IPS-15b (cell line): ENCODE measurements at regions not wholly inside any gene's neighbourhood (a gene's known extent, or its start where the extent isn't known, plus 50 kb on each side); places are given as distances from the start of the nearest gene placed in this dataset.
"Not testable (repeated sequence)": the region's sequence is repeated elsewhere in the genome, so short reads cannot be mapped to it uniquely, and the experiment has no call there.

Experiments used
- H3K27me3 ChIP-seq: one replicate; pipeline ENCODE4 v1.6.1; 2013; ENCODE audit warnings: low read length; ENCODE audit not compliant: control insufficient read depth, insufficient read depth
- H3K36me3 ChIP-seq: one replicate; pipeline ENCODE4 v1.6.1; 2013; ENCODE audit warnings: low read length; ENCODE audit not compliant: control insufficient read depth, insufficient read depth
- H3K4me1 ChIP-seq: one replicate; pipeline ENCODE4 v1.6.1; 2013; ENCODE audit warnings: mild to moderate bottlenecking, low read length; ENCODE audit not compliant: control insufficient read depth, insufficient read depth
- H3K4me3 ChIP-seq: one replicate; pipeline ENCODE4 v1.5.1; 2013; ENCODE audit warnings: low read depth, low read length
- H3K9ac ChIP-seq: one replicate; pipeline ENCODE4 v1.6.1; 2013; ENCODE audit warnings: low read depth, mild to moderate bottlenecking, low read length
- H3K9me3 ChIP-seq: one replicate; pipeline ENCODE4 v1.6.1; 2013; ENCODE audit warnings: mild to moderate bottlenecking, low read length; ENCODE audit not compliant: control insufficient read depth, insufficient read depth

DNA sequence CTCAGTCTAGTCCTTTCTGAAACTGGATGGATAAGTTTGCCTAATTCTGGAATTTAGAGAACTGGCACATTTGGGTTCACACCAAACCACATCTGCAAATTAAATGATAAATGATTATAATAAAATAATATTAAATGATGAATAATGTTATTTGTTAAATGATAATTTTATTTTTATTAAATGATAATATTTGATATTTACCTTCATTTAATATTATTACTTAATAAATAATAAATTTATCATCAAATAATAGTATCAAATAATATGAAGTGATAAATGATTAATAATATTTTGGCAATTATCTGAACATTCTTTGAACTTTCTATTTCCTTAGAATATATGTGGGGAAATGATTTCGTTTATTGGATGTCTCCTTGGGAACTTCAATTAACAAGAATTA lies 1604.2 kb downstream of the STIM2 start:
- Histone ChIP-seq H3K4me1 (peaks cover 8% of the 10 kb centered on the region), H3K4me3 (no peak overlapping the region), H3K9me3 (no peaks in the 10 kb centered on the region), H3K36me3 (no peaks in the 10 kb centered on the region), H3K27me3 (no peaks in the 10 kb centered on the region), H3K9ac (no peak overlapping the region)

DNA sequence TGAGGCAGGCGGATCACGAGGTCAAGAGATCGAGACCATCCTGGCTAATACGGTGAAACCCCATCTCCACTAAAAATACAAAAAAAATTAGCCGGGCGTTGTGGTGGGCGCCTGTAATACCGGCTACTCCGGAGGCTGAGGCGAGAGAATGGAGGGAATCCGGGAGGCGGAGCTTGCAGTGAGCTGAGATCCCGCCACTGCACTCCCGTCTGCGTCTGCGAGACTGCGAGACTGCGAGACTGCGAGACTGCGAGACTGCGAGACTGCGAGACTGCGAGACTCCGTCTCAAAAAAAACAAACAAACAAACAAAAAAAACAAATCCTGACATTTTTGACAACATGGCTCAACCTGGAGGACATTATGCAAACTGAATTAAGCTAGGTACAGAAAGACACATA lies 1606.2 kb downstream of the STIM2 start:
- H3K9ac ChIP-seq, H3K36me3 ChIP-seq, H3K9me3 ChIP-seq, H3K4me1 ChIP-seq, H3K4me3 ChIP-seq, H3K27me3 ChIP-seq: not testable (repeated sequence)

DNA sequence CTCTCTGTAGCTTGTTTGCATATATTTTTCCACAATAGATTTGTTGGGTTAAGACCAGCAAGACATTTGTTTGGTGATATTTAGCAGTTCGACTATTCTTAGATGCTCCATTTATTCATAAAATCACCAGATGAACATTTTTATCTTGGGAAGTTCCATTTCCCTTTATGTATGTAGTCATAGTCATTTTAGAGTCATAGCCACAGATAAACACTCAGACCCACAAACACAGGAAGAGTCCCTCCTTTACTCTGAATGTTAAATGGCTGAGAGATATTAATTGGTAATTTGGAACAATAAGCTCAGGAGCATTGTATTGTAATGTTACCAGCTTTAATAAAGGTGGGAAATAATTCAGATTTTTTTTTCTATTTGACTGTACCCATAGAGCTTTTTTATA lies 1608.7 kb downstream of the STIM2 start:
- Histone ChIP-seq H3K9ac (no peak overlapping the region), H3K4me1 (no peaks in the 10 kb centered on the region), H3K9me3 (no peaks in the 10 kb centered on the region), H3K27me3 (no peaks in the 10 kb centered on the region), H3K36me3 (no peaks in the 10 kb centered on the region), H3K4me3 (no peak overlapping the region)

DNA sequence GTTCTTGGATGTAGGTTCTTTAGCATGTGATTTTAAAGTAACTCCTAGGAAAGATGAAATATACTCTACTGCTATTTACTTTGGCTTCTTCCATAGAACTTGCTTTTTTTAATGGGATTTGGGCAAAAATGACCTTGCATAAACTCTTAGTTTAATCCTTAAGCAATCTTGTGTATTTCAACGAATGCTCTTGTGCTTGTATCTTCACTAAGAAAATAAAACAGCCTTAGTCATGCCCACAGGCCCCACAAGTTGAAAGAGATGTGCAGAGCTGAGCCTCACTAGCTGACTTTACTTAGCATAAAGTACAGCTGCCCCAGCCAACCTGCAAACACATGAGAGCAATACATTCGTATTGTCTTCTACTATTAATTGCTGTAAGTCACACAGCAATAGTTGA lies 1609.2 kb downstream of the STIM2 start:
- H3K36me3 ChIP-seq, result no peaks in the 10 kb centered on the region
- H3K9me3 ChIP-seq, result no peaks in the 10 kb centered on the region
- H3K27me3 ChIP-seq, result no peaks in the 10 kb centered on the region
- H3K4me3 ChIP-seq, result no peak overlapping the region
- H3K4me1 ChIP-seq, result no peaks in the 10 kb centered on the region
- no peak overlapping the region for H3K9ac ChIP-seq

DNA sequence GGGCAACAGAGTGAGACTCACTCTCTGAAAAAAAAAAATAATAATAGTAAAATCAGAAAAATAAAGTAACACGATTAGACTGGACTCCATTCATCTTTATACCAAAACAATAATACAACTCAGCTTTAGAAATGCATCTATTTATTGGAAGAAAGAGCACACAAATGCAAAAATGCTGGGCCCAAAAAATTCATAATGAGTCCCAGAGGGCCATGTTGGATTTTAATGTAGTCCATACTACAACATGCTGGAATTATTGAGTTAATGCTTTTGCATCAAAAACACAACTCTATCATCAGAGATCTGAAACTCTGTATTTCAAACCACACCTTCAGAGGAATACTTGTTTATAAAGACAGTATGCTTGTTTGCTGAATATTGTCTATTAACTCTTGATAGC lies 1614.7 kb downstream of the STIM2 start:
- H3K9me3 ChIP-seq, result no peaks in the 10 kb centered on the region
- H3K9ac ChIP-seq, result no peak overlapping the region
- no peaks in the 10 kb centered on the region for H3K36me3 ChIP-seq
- peaks cover 10% of the 10 kb centered on the region for H3K4me1 ChIP-seq
- no peak overlapping the region for H3K4me3 ChIP-seq
- H3K27me3 ChIP-seq, result no peaks in the 10 kb centered on the region

DNA sequence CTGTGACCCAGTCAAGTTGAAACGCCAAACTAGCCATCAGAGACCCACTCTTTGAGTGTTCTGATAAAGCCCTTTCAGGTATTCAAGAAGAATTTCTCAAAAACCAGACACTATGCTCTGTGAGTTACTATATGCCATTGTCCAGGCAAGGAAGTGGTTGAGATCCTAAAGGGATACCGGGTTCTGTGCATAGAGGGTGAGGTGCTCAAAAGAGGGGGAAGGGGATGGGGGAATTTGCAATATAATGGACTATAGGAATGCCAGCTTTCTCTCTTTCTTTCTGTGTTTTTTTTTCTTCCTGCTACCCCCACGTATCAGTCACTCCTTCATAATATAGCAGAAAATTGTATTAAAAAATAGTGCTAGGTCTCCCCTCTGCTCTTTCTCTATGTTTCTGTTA lies 1619.0 kb downstream of the STIM2 start:
- Histone ChIP-seq H3K36me3 (no peaks in the 10 kb centered on the region), H3K4me1 (peaks cover 21% of the 10 kb centered on the region), H3K27me3 (no peaks in the 10 kb centered on the region), H3K9ac (no peak overlapping the region), H3K9me3 (no peaks in the 10 kb centered on the region), H3K4me3 (no peak overlapping the region)

DNA sequence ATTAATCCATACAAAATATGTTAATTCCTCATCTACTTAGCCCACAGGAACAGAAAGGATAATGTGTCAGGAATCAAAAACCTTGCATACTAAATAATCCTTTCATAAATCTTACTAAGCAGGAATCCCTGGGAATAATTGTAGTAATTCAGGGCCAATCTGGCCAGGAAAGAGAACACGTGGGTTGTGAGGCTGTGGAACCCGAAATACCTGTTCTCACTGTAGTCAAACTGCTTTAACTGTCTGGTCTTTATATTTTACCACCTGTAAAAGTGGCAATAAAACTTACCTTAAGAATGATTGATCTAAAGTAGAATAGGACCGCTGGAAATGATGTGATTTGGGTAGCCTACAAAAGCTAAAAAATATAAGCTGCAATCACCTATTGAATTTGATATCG lies 1620.9 kb downstream of the STIM2 start:
- no peaks in the 10 kb centered on the region for H3K27me3 ChIP-seq
- H3K4me1 ChIP-seq, result peaks cover 21% of the 10 kb centered on the region
- no peak overlapping the region for H3K9ac ChIP-seq
- no peaks in the 10 kb centered on the region for H3K9me3 ChIP-seq
- no peak overlapping the region for H3K4me3 ChIP-seq
- H3K36me3 ChIP-seq, result no peaks in the 10 kb centered on the region

DNA sequence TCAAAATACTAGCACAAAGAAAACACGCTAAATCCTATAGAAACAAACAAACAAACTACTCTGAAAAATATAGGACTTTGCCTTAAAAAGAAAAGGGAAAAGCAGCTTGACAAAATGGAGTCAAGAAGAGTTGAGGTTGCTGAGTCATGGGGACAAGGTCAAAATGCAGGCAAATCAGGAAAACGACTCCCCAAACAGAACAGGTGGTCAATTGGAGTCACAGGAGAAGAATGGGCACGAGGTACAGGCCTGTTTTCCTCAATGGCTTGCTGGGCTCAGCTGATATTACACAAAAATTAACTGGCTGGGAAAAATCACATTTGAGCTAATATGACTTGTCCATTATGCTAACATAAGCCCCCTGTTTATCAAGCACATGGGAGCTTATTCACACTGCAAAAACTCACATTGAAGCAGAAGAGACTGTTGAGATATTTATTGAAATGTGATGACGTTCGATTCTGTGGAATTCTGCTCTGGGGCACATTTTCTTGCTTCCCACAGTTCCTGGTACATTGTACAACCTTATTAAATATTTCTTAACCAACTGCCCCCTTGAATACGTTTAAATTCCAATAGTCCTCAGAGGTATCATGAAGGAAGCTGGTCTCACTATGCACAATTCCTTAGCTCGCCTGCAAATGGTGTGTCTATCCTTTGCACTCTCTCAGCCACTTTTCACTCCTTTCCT lies 1622.1 kb downstream of the STIM2 start:
- H3K9me3 ChIP-seq, result no peaks in the 10 kb centered on the region
- H3K36me3 ChIP-seq, result no peaks in the 10 kb centered on the region
- H3K27me3 ChIP-seq, result no peaks in the 10 kb centered on the region
- H3K4me1 ChIP-seq, result peaks cover 21% of the 10 kb centered on the region
- no peak overlapping the region for H3K4me3 ChIP-seq
- no peak overlapping the region for H3K9ac ChIP-seq

DNA sequence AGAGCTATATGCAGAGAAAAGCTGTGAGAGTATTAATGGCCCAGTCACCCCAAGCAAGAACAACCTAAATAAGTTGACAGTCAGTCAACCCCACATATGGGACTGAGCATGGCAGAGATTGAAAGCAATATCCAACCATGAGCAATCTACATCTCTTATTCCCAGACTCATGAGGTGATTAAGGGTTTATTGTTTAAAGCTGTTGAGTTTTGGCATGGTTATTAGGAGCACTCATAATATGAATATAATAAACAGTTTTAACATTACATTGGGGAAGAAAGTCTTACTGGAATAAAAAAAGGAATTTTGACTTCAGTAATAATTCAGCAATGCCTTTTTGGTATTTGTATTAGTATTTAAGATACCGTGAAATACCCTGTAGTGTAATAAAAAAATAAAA lies 1627.4 kb downstream of the STIM2 start:
- Histone ChIP-seq H3K4me1 (peaks cover 14% of the 10 kb centered on the region), H3K36me3 (no peaks in the 10 kb centered on the region), H3K27me3 (no peaks in the 10 kb centered on the region), H3K4me3 (no peak overlapping the region), H3K9ac (no peak overlapping the region), H3K9me3 (no peaks in the 10 kb centered on the region)

DNA sequence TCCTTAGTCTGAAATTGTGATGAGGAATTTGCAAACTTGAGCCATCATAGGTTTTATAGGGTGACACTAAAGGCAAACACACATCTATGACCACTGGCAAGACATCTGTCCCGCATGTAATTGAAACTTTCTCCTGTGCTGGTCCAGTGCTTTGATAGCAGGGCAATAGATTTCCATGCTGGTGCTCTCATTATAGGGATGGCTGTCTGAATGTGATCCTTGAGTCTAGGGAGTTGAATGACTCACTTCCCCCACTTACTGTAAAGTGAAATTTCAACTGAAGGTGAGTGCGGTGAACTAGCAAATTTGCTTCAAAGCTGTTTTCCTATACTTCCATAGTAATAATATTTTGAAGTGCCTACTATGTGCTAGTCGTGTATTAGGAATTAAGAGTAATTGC lies 1630.0 kb downstream of the STIM2 start:
- Histone ChIP-seq H3K4me1 (peaks cover 10% of the 10 kb centered on the region), H3K4me3 (no peak overlapping the region), H3K9me3 (no peaks in the 10 kb centered on the region), H3K9ac (no peak overlapping the region), H3K36me3 (no peaks in the 10 kb centered on the region), H3K27me3 (no peaks in the 10 kb centered on the region)

DNA sequence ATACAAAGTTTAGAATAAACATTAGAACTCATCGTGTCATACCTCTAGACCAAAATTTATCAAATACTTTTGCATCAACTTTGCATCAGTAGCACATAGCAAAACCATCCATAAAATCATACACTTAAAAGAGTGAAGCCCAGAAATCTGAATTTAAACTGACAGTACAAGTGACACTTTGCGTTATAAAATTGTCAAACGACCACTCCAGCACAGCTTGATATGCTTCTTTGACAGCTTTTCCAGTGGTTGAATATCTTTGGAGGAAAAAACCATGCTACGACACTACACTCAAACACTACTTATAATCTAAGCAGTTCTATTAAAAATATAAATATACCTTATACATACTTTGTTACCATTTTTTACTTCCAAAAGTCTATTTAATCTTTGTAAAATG lies 1644.4 kb downstream of the STIM2 start:
- no peak overlapping the region for H3K9ac ChIP-seq
- H3K9me3 ChIP-seq, result no peaks in the 10 kb centered on the region
- H3K36me3 ChIP-seq, result no peaks in the 10 kb centered on the region
- H3K27me3 ChIP-seq, result no peaks in the 10 kb centered on the region
- H3K4me1 ChIP-seq, result no peaks in the 10 kb centered on the region
- H3K4me3 ChIP-seq, result no peak overlapping the region

DNA sequence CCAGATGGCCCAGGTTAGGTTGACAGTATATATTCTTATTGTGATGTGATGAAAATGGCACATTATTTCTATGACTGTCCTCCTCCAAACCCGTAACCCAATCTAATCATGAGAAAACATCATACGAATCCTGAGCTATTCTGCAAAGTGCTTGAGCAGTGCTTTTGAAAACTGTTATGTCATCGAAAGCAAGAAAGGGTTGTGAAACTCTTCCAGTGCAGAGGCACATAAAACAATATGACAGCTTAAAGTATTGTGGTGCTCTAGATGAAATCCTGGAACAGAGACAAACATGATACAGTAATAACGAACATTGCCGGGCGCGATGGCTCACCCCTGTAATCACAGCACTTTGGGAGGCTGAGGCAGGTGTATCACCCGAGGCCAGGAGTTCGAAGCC lies 1648.0 kb downstream of the STIM2 start:
- Histone ChIP-seq H3K27me3 (no peaks in the 10 kb centered on the region), H3K4me1 (no peaks in the 10 kb centered on the region), H3K9ac (no peak overlapping the region), H3K4me3 (no peak overlapping the region), H3K36me3 (no peaks in the 10 kb centered on the region), H3K9me3 (no peaks in the 10 kb centered on the region)
